Vagina (tissue), 2 donors: ENCODE measurements at regions not wholly inside any gene's neighbourhood (a gene's known extent, or its start where the extent isn't known, plus 50 kb on each side); places are given as distances from the start of the nearest gene placed in this dataset.

Experiments
- DNase-seq, 2 donors: peaks; one replicate each; pipeline ENCODE4 v3.0.0-alpha.2; 2017; ENCODE audit errors: extremely low spot score in 2 of 2
- H3K27ac ChIP-seq: fragments of 200-600 bp; sonication (generic); one replicate; pipeline ENCODE4 v1.5.1; 2019
- H3K27me3 ChIP-seq: fragments of 200-600 bp; sonication (generic); one replicate; pipeline ENCODE4 v1.5.1; 2019
- H3K36me3 ChIP-seq, 2 donors: fragments of 200-600 bp; sonication (generic); one replicate each; pipeline ENCODE4 v1.5.1; 2017 to 2019
- H3K4me1 ChIP-seq: fragments of 200-600 bp; sonication (generic); one replicate; pipeline ENCODE4 v1.5.1; 2019
- H3K4me3 ChIP-seq, 2 donors: fragments of 200-600 bp; sonication (generic); 1 replicate in 1 of 2; 2 replicates in 1 of 2; pipeline ENCODE4 v1.5.1; 2016 to 2019
- H3K9me3 ChIP-seq: fragments of 200-600 bp; sonication (generic); one replicate; pipeline ENCODE4 v1.5.1; 2019
- POLR2A ChIP-seq, 2 donors: fragments of 450-650 bp; IDR thresholded peaks; one replicate each; pipeline ENCODE4 v1.6.1; 2017; ENCODE audit warnings: antibody characterized with exemption in 2 of 2, mild to moderate bottlenecking in 2 of 2, moderate library complexity in 2 of 2
- POLR2AphosphoS5 ChIP-seq, 2 donors: sonication (generic); formaldehyde crosslinking; IDR thresholded peaks; one replicate each; pipeline ENCODE4 v1.9.0; 2017; ENCODE audit warnings: antibody characterized with exemption in 2 of 2, mild to moderate bottlenecking in 2 of 2, low read depth in 1 of 2; ENCODE audit not compliant: insufficient read depth in 1 of 2
- intact Hi-C: fragments of 100-400 bp; cut with DNase I; formaldehyde crosslinking; loops from one replicate; pipeline ENCODE4 v1.15.1; 2023
- TF ChIP-seq, protein P1 (sequence below), 3 experiments: fragments of 450-650 bp in 2 of 3; fragments of 200-600 bp in 1 of 3; sonication (generic) in 1 of 3; IDR thresholded peaks; one replicate each; pipeline ENCODE4 v1.5.1; 2017 to 2019; ENCODE audit warnings: antibody characterized with exemption in 3 of 3, mild to moderate bottlenecking in 2 of 3, moderate library complexity in 2 of 3

GRCh38 chr6:134447883-134448387 lies 130.0 kb upstream of the SGK1 start:
- Histone ChIP-seq H3K9me3 (no peaks in the 10 kb centered on the region), H3K4me3 (no peak overlapping the region), H3K27me3 (no peaks in the 10 kb centered on the region), H3K36me3 (no peaks in the 10 kb centered on the region), H3K4me1 (peaks cover 18% of the 10 kb centered on the region), H3K27ac (no peak overlapping the region)
- no peak for DNase-seq
- TF ChIP-seq, protein P1, sequence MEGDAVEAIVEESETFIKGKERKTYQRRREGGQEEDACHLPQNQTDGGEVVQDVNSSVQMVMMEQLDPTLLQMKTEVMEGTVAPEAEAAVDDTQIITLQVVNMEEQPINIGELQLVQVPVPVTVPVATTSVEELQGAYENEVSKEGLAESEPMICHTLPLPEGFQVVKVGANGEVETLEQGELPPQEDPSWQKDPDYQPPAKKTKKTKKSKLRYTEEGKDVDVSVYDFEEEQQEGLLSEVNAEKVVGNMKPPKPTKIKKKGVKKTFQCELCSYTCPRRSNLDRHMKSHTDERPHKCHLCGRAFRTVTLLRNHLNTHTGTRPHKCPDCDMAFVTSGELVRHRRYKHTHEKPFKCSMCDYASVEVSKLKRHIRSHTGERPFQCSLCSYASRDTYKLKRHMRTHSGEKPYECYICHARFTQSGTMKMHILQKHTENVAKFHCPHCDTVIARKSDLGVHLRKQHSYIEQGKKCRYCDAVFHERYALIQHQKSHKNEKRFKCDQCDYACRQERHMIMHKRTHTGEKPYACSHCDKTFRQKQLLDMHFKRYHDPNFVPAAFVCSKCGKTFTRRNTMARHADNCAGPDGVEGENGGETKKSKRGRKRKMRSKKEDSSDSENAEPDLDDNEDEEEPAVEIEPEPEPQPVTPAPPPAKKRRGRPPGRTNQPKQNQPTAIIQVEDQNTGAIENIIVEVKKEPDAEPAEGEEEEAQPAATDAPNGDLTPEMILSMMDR (IDR thresholded peaks at IDR 0.05), result no peak
- peak in 1 of 2 donors; percentile 72 for TF ChIP-seq POLR2AphosphoS5 (IDR thresholded peaks at IDR 0.05; ENCODE audit: insufficient read depth in 1 of 2, low read depth in 1 of 2)
- intact Hi-C loops, result no loop called here

DNA sequence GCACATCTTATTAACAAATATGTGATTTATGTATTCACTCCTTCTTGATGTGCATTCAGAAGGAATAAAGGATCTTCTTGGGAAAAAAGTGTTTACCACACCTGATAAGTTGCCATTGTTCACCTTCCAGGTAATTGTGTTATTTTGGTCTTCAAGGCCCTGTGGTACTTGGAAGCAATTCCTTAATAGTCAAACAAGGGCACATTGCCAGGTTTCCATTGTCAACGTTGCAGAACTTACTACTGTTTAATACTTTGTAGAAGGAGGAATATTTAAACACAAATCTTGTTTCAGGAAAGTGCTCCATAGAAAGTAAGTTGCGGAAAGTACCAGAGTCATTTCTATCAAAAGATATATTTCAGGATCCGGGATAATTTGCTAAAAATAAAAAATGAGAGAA lies 129.5 kb upstream of the SGK1 start:
- Histone ChIP-seq H3K9me3 (no peaks in the 10 kb centered on the region), H3K27ac (no peak overlapping the region), H3K4me1 (peaks cover 18% of the 10 kb centered on the region), H3K4me3 (no peak overlapping the region), H3K36me3 (no peaks in the 10 kb centered on the region), H3K27me3 (no peaks in the 10 kb centered on the region)
- intact Hi-C loops, result no loop called here
- TF ChIP-seq POLR2AphosphoS5 (IDR thresholded peaks at IDR 0.05; ENCODE audit: insufficient read depth in 1 of 2, low read depth in 1 of 2), result no peak
- TF ChIP-seq POLR2A (IDR thresholded peaks at IDR 0.05), result no peak
- TF ChIP-seq, protein P1 (IDR thresholded peaks at IDR 0.05), result no peak
- DNase-seq, result no peak

GRCh38 chr6:134446896-134447295 lies 129.0 kb upstream of the SGK1 start:
- TF ChIP-seq POLR2A (IDR thresholded peaks at IDR 0.05) (no peak), POLR2AphosphoS5 (IDR thresholded peaks at IDR 0.05; ENCODE audit: insufficient read depth in 1 of 2, low read depth in 1 of 2) (no peak)
- TF ChIP-seq, protein P1 (IDR thresholded peaks at IDR 0.05), result no peak
- intact Hi-C loops, result no loop called here

GRCh38 chr6:134446218-134446848 lies 128.4 kb upstream of the SGK1 start:
- TF ChIP-seq, protein P1 (IDR thresholded peaks at IDR 0.05), result no peak
- TF ChIP-seq POLR2A (IDR thresholded peaks at IDR 0.05) (no peak), POLR2AphosphoS5 (IDR thresholded peaks at IDR 0.05; ENCODE audit: insufficient read depth in 1 of 2, low read depth in 1 of 2) (no peak)
- Histone ChIP-seq H3K27me3 (no peaks in the 10 kb centered on the region), H3K4me1 (peaks cover 18% of the 10 kb centered on the region), H3K27ac (no peak overlapping the region), H3K36me3 (no peaks in the 10 kb centered on the region), H3K4me3 (no peak overlapping the region), H3K9me3 (no peaks in the 10 kb centered on the region)
- intact Hi-C loops, result no loop called here
- no peak for DNase-seq

More at GRCh38 chr6:134446896-134447295, 129.0 kb upstream of the SGK1 start:
- H3K27ac ChIP-seq, result no peak overlapping the region
- no peak for DNase-seq
- no peaks in the 10 kb centered on the region for H3K36me3 ChIP-seq
- peaks cover 18% of the 10 kb centered on the region for H3K4me1 ChIP-seq
- H3K27me3 ChIP-seq, result no peaks in the 10 kb centered on the region
- H3K9me3 ChIP-seq, result no peaks in the 10 kb centered on the region
- no peak overlapping the region for H3K4me3 ChIP-seq

DNA sequence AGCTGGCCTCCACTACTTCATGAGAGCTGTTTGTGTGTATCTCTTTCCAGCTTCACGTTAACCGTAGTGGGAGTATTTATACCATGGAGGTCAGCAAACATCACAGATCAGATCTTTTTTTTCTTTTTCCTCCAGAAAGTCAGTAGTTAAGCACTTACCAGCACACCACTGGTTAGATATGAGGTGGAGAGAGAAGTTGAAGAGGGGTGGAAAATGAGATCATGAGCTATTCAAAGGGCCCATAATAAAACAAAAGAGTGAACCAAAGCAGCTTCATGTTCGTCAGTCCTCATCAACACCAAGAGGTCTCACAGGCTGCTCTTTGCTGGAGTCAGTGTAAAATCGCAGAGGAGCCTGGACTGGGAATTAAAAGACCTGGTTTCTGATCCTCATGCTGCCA lies 125.1 kb upstream of the SGK1 start:
- no peaks in the 10 kb centered on the region for H3K27me3 ChIP-seq
- H3K27ac ChIP-seq, result no peak overlapping the region
- no peak for TF ChIP-seq POLR2A (IDR thresholded peaks at IDR 0.05)
- no peak for TF ChIP-seq POLR2AphosphoS5 (IDR thresholded peaks at IDR 0.05; ENCODE audit: insufficient read depth in 1 of 2, low read depth in 1 of 2)
- TF ChIP-seq, protein P1 (IDR thresholded peaks at IDR 0.05), result no peak
- no peaks in the 10 kb centered on the region for H3K36me3 ChIP-seq
- peaks cover 15% of the 10 kb centered on the region for H3K4me1 ChIP-seq
- intact Hi-C loops, result no loop called here
- H3K4me3 ChIP-seq, result no peak overlapping the region
- DNase-seq, result no peak
- H3K9me3 ChIP-seq, result no peaks in the 10 kb centered on the region
